ENCODE measurements at regions not wholly inside any gene's neighbourhood (a gene's known extent, or its start where the extent isn't known, plus 50 kb on each side); places are given as distances from the start of the nearest gene placed in this dataset.

- TF ChIP-seq CTCF (IDR thresholded peaks at IDR 0.05; ENCODE audit: low read depth, low read length) = no peak
- DNase-seq = no peak
- H3K4me1 ChIP-seq = no peaks in the 10 kb centered on the region; the same call in 1 of the 2 replicates
- no peaks in the 10 kb centered on the region for H3K9me3 ChIP-seq
- no peaks in the 10 kb centered on the region for H3K27me3 ChIP-seq
- no peaks in the 10 kb centered on the region for H3K36me3 ChIP-seq
- H3K4me3 ChIP-seq (ENCODE audit: low read depth, low read length) = no peak overlapping the region
Observed at GRCh38 chr1:239155466-239156091, 230.8 kb upstream of the CHRM3 start.

GRCh38 chr1:239151937-239152336 is 234.4 kb upstream of the CHRM3 start:
- DNase-seq = no peak
- no peaks in the 10 kb centered on the region for H3K9me3 ChIP-seq
- H3K36me3 ChIP-seq = no peaks in the 10 kb centered on the region
- TF ChIP-seq CTCF (IDR thresholded peaks at IDR 0.05; ENCODE audit: low read depth, low read length) = no peak
- H3K4me1 ChIP-seq = no peaks in the 10 kb centered on the region; the same call in 1 of the 2 replicates
- H3K4me3 ChIP-seq (ENCODE audit: low read depth, low read length) = no peak overlapping the region
- no peaks in the 10 kb centered on the region for H3K27me3 ChIP-seq

GRCh38 chr1:239140968-239141367 is 245.4 kb upstream of the CHRM3 start:
- Histone ChIP-seq H3K4me3 (ENCODE audit: low read depth, low read length) (no peak overlapping the region), H3K4me1 (no peaks in the 10 kb centered on the region), H3K9me3 (no peaks in the 10 kb centered on the region), H3K27me3 (no peaks in the 10 kb centered on the region), H3K36me3 (no peaks in the 10 kb centered on the region)
- TF ChIP-seq CTCF (IDR thresholded peaks at IDR 0.05; ENCODE audit: low read depth, low read length) = no peak
- DNase-seq = no peak

- H3K27me3 ChIP-seq = no peaks in the 10 kb centered on the region
- no peaks in the 10 kb centered on the region for H3K9me3 ChIP-seq
- TF ChIP-seq CTCF (IDR thresholded peaks at IDR 0.05; ENCODE audit: low read depth, low read length) = no peak
Observed at GRCh38 chr1:239139801-239140200, 246.6 kb upstream of the CHRM3 start.

GRCh38 chr1:239128541-239128940 is 257.8 kb upstream of the CHRM3 start:
- no peak for DNase-seq

More at GRCh38 chr1:239139801-239140200, 246.6 kb upstream of the CHRM3 start:
- no peaks in the 10 kb centered on the region for H3K36me3 ChIP-seq
- no peaks in the 10 kb centered on the region for H3K4me1 ChIP-seq
- DNase-seq = no peak
- no peak overlapping the region for H3K4me3 ChIP-seq (ENCODE audit: low read depth, low read length)

More at GRCh38 chr1:239128541-239128940, 257.8 kb upstream of the CHRM3 start:
- Histone ChIP-seq H3K36me3 (no peaks in the 10 kb centered on the region), H3K27me3 (no peaks in the 10 kb centered on the region), H3K4me3 (ENCODE audit: low read depth, low read length) (no peak overlapping the region), H3K4me1 (peaks cover 3% of the 10 kb centered on the region), H3K9me3 (no peaks in the 10 kb centered on the region)
- TF ChIP-seq CTCF (IDR thresholded peaks at IDR 0.05; ENCODE audit: low read depth, low read length) = no peak

Data from BE2C (cell line).